ENCODE measurements at regions not wholly inside any gene's neighbourhood (a gene's known extent, or its start where the extent isn't known, plus 50 kb on each side); places are given as distances from the start of the nearest gene placed in this dataset.
"Not testable (repeated sequence)": the region's sequence is repeated elsewhere in the genome, so short reads cannot be mapped to it uniquely, and the experiment has no call there.

- Histone ChIP-seq H3K4me3 (no peak overlapping the region), H2AFZ (replicated peaks) (no peak overlapping the region), H3K9ac (no peak overlapping the region), H3K27me3 (no peaks in the 10 kb centered on the region), H3K4me1 (no peaks in the 10 kb centered on the region), H3K4me2 (no peak overlapping the region), H3K79me2 (ENCODE audit: low read depth) (no peaks in the 10 kb centered on the region), H4K20me1 (ENCODE audit: low read depth) (no peaks in the 10 kb centered on the region), H3K36me3 (no peaks in the 10 kb centered on the region), H3K9me3 (ENCODE audit: low read depth) (no peaks in the 10 kb centered on the region), H3F3A (ENCODE audit: low read depth) (no peaks in the 10 kb centered on the region), H3K27ac (no peak overlapping the region)
- Mint-ChIP-seq H3K9me3 (no peaks in the 10 kb centered on the region), H3K27me3 (ENCODE audit: insufficient read depth, low read depth) (no peaks in the 10 kb centered on the region), H3K4me1 (no peaks in the 10 kb centered on the region), H3K36me3 (no peaks in the 10 kb centered on the region), H3K27ac (no peak overlapping the region), H3K4me3 (no peak overlapping the region)
- DNase-seq (ENCODE audit: low spot score), result no peak
- TF ChIP-seq EZH2 (IDR thresholded peaks at IDR 0.05) (no peak), EZH2phosphoT487 (IDR thresholded peaks at IDR 0.05) (no peak), CTCF (IDR thresholded peaks at IDR 0.05) (no peak)
Measured at GRCh38 chr3:151675858-151676615, 57.7 kb upstream of the AADACL2 start.

DNA sequence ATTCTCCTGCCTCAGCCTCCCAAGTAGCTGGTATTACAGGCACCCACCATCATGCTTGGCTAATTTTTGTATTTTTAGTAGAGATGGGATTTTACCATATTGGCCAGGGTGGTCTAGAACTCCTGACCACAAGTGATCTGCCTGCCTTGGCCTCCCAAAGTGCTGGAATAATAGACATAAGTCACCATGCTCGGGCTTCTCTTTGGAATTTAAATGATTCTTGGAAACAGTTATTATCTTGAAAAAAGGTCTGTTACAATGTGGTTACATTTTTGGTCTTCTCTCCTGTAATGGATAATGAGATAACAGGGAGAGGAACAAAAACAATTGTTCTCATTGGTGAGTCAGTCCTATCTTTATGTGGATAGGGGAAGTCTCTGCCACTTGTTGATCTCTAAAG is 59.8 kb upstream of the AADACL2 start:
- no peaks in the 10 kb centered on the region for H3K4me1 Mint-ChIP-seq
- H3K79me2 ChIP-seq (ENCODE audit: low read depth), result no peaks in the 10 kb centered on the region
- no peak overlapping the region for H3K4me3 Mint-ChIP-seq
- no peaks in the 10 kb centered on the region for H3K27me3 Mint-ChIP-seq (ENCODE audit: insufficient read depth, low read depth)
- H2AFZ ChIP-seq (replicated peaks), result no peak overlapping the region
- no peak overlapping the region for H3K4me2 ChIP-seq
- H3K9me3 Mint-ChIP-seq, result peaks cover 3% of the 10 kb centered on the region
- H3K4me1 ChIP-seq, result no peaks in the 10 kb centered on the region
- no peaks in the 10 kb centered on the region for H3K36me3 ChIP-seq
- no peak overlapping the region for H3K27ac ChIP-seq
- TF ChIP-seq CTCF (IDR thresholded peaks at IDR 0.05) (no peak), EZH2phosphoT487 (IDR thresholded peaks at IDR 0.05) (no peak), EZH2 (IDR thresholded peaks at IDR 0.05) (no peak)
- no peak overlapping the region for H3K9ac ChIP-seq
- no peaks in the 10 kb centered on the region for H3K27me3 ChIP-seq
- H4K20me1 ChIP-seq (ENCODE audit: low read depth), result no peaks in the 10 kb centered on the region
- DNase-seq (ENCODE audit: low spot score), result no peak
- H3K9me3 ChIP-seq (ENCODE audit: low read depth), result no peaks in the 10 kb centered on the region
- H3F3A ChIP-seq (ENCODE audit: low read depth), result no peaks in the 10 kb centered on the region
- no peak overlapping the region for H3K27ac Mint-ChIP-seq
- no peaks in the 10 kb centered on the region for H3K36me3 Mint-ChIP-seq
- no peak overlapping the region for H3K4me3 ChIP-seq

GRCh38 chr3:151667762-151668161 is 66.0 kb upstream of the AADACL2 start:
- not testable (repeated sequence) for H3K36me3 Mint-ChIP-seq; H3K27ac Mint-ChIP-seq; H3K4me3 ChIP-seq; H3K4me3 Mint-ChIP-seq; H3K9me3 ChIP-seq (ENCODE audit: low read depth); H3K4me2 ChIP-seq; H3K9ac ChIP-seq; H3K36me3 ChIP-seq; H4K20me1 ChIP-seq (ENCODE audit: low read depth); H3F3A ChIP-seq (ENCODE audit: low read depth); DNase-seq (ENCODE audit: low spot score); H3K4me1 Mint-ChIP-seq; H3K27ac ChIP-seq; H3K4me1 ChIP-seq; H3K27me3 Mint-ChIP-seq (ENCODE audit: insufficient read depth, low read depth); H2AFZ ChIP-seq (replicated peaks); H3K79me2 ChIP-seq (ENCODE audit: low read depth); H3K9me3 Mint-ChIP-seq; H3K27me3 ChIP-seq

DNA sequence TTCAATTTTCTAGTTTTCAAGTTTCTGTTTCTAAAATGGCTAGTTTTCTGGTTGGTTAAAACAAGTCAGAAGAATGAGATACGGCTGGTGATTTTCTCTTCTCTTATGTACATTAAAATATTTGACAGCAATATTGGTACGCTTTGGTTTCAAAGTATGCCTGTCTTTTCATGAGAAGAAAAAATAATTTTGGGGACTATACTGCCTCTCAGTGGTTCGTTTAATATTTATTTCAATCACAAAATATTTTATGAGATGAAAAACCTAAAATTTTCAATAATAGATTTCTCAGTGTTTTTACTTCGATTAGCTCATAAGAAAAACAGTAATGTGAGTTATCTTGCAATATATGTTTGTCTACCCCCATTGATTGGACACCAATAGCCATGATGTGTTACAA is 72.8 kb upstream of the AADACL2 start:
- Mint-ChIP-seq H3K4me1 (no peaks in the 10 kb centered on the region), H3K4me3 (no peak overlapping the region), H3K27me3 (ENCODE audit: insufficient read depth, low read depth) (no peaks in the 10 kb centered on the region), H3K36me3 (no peaks in the 10 kb centered on the region), H3K9me3 (no peaks in the 10 kb centered on the region), H3K27ac (no peak overlapping the region)
- TF ChIP-seq CTCF (IDR thresholded peaks at IDR 0.05) (peak; percentile 8), EZH2phosphoT487 (IDR thresholded peaks at IDR 0.05) (no peak)
- H3K27ac ChIP-seq, result no peak overlapping the region
- no peak overlapping the region for H3K9ac ChIP-seq
- H3F3A ChIP-seq (ENCODE audit: low read depth), result no peaks in the 10 kb centered on the region
- no peak overlapping the region for H3K4me2 ChIP-seq
- no peak overlapping the region for H2AFZ ChIP-seq (replicated peaks)
- H3K4me3 ChIP-seq, result no peak overlapping the region
- no peaks in the 10 kb centered on the region for H3K27me3 ChIP-seq
- H3K36me3 ChIP-seq, result no peaks in the 10 kb centered on the region
- H3K79me2 ChIP-seq (ENCODE audit: low read depth), result no peaks in the 10 kb centered on the region
- H4K20me1 ChIP-seq (ENCODE audit: low read depth), result no peaks in the 10 kb centered on the region
- no peak for DNase-seq (ENCODE audit: low spot score)
- H3K9me3 ChIP-seq (ENCODE audit: low read depth), result no peaks in the 10 kb centered on the region
- no peaks in the 10 kb centered on the region for H3K4me1 ChIP-seq
